Progenitor cell of endocrine pancreas (in vitro differentiated cells): ENCODE measurements at regions not wholly inside any gene's neighbourhood (a gene's known extent, or its start where the extent isn't known, plus 50 kb on each side); places are given as distances from the start of the nearest gene placed in this dataset.
"Not testable (repeated sequence)": the region's sequence is repeated elsewhere in the genome, so short reads cannot be mapped to it uniquely, and the experiment has no call there.

Experiments
- DNase-seq: peaks from one replicate; pipeline ENCODE4 v3.0.0; 2021; ENCODE audit warnings: low spot score; ENCODE audit not compliant: unreplicated experiment
- H3K27ac Mint-ChIP-seq: 2 replicates; pipeline ENCODE4 v1.8.0; 2021; ENCODE audit warnings: mild to moderate bottlenecking, moderate library complexity, mixed read lengths
- H3K27me3 Mint-ChIP-seq: 2 replicates; pipeline ENCODE4 v1.8.0; 2021; ENCODE audit warnings: mixed read lengths
- H3K36me3 Mint-ChIP-seq: 2 replicates; pipeline ENCODE4 v1.8.0; 2022; ENCODE audit warnings: mixed read lengths; ENCODE audit not compliant: insufficient read depth
- H3K4me1 Mint-ChIP-seq: 2 replicates; pipeline ENCODE4 v1.8.0; 2021; ENCODE audit warnings: low read depth, mixed read lengths
- H3K4me3 Mint-ChIP-seq: 2 replicates; pipeline ENCODE4 v1.8.0; 2021; ENCODE audit warnings: low read depth, mild to moderate bottlenecking, moderate library complexity, mixed read lengths
- H3K9me3 Mint-ChIP-seq: 2 replicates; pipeline ENCODE4 v1.8.0; 2021; ENCODE audit warnings: low read depth, mixed read lengths
- CTCF ChIP-seq: fragments of 200-600 bp; sonication (generic); IDR thresholded peaks from one replicate; pipeline ENCODE4 v1.5.0; 2021; ENCODE audit warnings: antibody characterized with exemption, mild to moderate bottlenecking; ENCODE audit not compliant: unreplicated experiment

GRCh38 chr13:43963726-43964125, 84.0 kb downstream of the LACC1 start:
- Mint-ChIP-seq H3K27ac (no peak overlapping the region), H3K4me3 (no peak overlapping the region), H3K9me3 (no peaks in the 10 kb centered on the region), H3K36me3 (no peaks in the 10 kb centered on the region), H3K4me1 (peaks cover 9% of the 10 kb centered on the region), H3K27me3 (no peaks in the 10 kb centered on the region)
- TF ChIP-seq CTCF = no peak
- no peak for DNase-seq

- Mint-ChIP-seq H3K27ac (no peak overlapping the region), H3K4me1 (peaks cover 9% of the 10 kb centered on the region), H3K9me3 (peaks cover 3% of the 10 kb centered on the region), H3K4me3 (no peak overlapping the region), H3K27me3 (no peaks in the 10 kb centered on the region), H3K36me3 (peaks cover 2% of the 10 kb centered on the region)
- TF ChIP-seq CTCF = no peak
- no peak for DNase-seq
Measured at GRCh38 chr13:43964698-43965458, 85.2 kb downstream of the LACC1 start.

DNA sequence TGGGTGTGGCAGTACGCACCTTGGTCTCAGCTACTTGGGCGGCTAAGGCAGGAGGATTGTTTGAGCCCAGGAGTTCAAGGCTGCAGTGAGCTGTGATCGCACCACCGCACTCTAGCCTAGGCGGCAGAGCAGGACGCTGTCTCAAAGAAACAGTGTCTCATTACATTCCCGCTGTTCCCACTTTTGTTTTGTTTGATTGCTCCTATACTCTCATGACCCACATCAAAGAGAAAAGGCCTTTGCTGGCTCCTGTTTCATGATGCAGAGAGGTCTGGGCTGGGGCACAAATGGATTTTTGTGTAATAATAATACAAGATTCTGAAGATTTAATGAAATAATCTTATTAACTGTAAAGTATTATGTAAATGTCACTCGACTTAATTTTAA, 85.7 kb downstream of the LACC1 start:
- Mint-ChIP-seq H3K27ac (no peak overlapping the region), H3K4me3 (no peak overlapping the region), H3K27me3 (no peaks in the 10 kb centered on the region), H3K36me3 (peaks cover 2% of the 10 kb centered on the region), H3K4me1 (peaks cover 9% of the 10 kb centered on the region), H3K9me3 (peaks cover 3% of the 10 kb centered on the region)
- TF ChIP-seq CTCF = no peak
- DNase-seq = no peak

DNA sequence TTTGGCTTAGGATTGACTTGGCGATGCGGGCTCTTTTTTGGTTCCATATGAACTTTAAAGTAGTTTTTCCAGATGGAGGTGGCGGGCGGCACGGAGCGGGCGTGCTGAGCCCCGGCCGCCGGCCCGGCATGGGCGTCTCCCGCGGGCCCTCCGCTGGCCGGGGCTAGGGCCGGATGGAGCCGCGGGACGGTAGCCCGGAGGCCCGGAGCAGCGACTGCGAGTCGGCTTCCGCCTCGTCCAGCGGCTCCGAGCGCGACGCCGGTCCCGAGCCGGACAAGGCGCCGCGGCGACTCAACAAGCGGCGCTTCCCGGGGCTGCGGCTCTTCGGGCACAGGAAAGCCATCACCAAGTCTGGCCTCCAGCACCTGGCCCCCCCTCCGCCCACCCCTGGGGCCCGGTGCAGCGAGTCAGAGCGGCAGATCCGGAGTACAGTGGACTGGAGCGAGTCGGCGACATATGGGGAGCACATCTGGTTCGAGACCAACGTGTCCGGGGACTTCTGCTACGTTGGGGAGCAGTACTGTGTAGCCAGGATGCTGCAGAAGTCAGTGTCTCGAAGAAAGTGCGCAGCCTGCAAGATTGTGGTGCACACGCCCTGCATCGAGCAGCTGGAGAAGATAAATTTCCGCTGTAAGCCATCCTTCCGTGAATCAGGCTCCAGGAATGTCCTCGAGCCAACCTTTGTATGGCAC, 88.7 kb downstream of the LACC1 start:
- H3K27ac Mint-ChIP-seq = not testable (repeated sequence)

DNA sequence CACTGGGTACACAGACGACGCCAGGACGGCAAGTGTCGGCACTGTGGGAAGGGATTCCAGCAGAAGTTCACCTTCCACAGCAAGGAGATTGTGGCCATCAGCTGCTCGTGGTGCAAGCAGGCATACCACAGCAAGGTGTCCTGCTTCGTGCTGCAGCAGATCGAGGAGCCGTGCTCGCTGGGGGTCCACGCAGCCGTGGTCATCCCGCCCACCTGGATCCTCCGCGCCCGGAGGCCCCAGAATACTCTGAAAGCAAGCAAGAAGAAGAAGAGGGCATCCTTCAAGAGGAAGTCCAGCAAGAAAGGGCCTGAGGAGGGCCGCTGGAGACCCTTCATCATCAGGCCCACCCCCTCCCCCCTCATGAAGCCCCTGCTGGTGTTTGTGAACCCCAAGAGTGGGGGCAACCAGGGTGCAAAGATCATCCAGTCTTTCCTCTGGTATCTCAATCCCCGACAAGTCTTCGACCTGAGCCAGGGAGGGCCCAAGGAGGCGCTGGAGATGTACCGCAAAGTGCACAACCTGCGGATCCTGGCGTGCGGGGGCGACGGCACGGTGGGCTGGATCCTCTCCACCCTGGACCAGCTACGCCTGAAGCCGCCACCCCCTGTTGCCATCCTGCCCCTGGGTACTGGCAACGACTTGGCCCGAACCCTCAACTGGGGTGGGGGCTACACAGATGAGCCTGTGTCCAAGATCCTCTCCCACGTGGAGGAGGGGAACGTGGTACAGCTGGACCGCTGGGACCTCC, 89.4 kb downstream of the LACC1 start:
- H3K4me1 Mint-ChIP-seq, H3K36me3 Mint-ChIP-seq, H3K4me3 Mint-ChIP-seq, DNase-seq, H3K27ac Mint-ChIP-seq, H3K27me3 Mint-ChIP-seq, H3K9me3 Mint-ChIP-seq: not testable (repeated sequence)

More for the DNA sequence above, 88.7 kb downstream of the LACC1 start:
- H3K4me3 Mint-ChIP-seq, H3K36me3 Mint-ChIP-seq, H3K27me3 Mint-ChIP-seq, H3K4me1 Mint-ChIP-seq, DNase-seq, H3K9me3 Mint-ChIP-seq: not testable (repeated sequence)

DNA sequence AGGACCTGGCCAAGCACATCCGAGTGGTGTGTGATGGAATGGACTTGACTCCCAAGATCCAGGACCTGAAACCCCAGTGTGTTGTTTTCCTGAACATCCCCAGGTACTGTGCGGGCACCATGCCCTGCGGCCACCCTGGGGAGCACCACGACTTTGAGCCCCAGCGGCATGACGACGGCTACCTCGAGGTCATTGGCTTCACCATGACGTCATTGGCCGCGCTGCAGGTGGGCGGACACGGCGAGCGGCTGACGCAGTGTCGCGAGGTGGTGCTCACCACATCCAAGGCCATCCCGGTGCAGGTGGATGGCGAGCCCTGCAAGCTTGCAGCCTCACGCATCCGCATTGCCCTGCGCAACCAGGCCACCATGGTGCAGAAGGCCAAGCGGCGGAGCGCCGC, 90.2 kb downstream of the LACC1 start:
- H3K27ac Mint-ChIP-seq, H3K4me3 Mint-ChIP-seq, H3K36me3 Mint-ChIP-seq, H3K4me1 Mint-ChIP-seq, H3K27me3 Mint-ChIP-seq, DNase-seq, H3K9me3 Mint-ChIP-seq: not testable (repeated sequence)

DNA sequence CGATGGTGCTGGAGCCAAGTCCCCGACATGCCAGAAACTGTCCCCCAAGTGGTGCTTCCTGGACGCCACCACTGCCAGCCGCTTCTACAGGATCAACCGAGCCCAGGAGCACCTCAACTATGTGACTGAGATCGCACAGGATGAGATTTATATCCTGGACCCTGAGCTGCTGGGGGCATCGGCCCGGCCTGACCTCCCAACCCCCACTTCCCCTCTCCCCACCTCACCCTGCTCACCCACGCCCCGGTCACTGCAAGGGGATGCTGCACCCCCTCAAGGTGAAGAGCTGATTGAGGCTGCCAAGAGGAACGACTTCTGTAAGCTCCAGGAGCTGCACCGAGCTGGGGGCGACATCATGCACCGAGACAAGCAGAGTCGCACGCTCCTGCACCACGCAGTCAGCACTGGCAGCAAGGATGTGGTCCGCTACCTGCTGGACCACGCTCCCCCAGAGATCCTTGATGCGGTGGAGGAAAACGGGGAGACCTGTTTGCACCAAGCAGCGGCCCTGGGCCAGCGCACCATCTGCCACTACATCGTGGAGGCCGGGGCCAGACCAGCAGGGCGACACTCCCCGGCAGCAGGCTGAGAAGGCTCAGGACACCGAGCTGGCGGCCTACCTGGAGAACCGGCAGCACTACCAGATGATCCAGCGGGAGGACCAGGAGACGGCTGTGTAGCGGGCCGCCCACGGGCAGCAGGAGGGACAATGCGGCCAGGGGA, 91.0 kb downstream of the LACC1 start:
- H3K4me3 Mint-ChIP-seq, H3K27ac Mint-ChIP-seq, H3K36me3 Mint-ChIP-seq, DNase-seq, H3K4me1 Mint-ChIP-seq, H3K9me3 Mint-ChIP-seq, H3K27me3 Mint-ChIP-seq: not testable (repeated sequence)

DNA sequence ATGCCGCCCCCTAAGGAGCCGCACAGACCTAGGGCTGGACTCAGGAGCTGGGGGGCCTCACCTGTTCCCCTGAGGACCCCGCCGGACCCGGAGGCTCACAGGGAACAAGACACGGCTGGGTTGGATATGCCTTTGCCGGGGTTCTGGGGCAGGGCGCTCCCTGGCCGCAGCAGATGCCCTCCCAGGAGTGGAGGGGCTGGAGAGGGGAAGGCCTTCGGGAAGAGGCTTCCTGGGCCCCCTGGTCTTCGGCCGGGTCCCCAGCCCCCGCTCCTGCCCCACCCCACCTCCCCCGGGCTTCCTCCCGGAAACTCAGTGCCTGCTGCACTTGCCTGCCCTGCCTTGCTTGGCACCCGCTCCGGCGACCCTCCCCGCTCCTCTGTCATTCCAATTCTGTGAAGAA, 91.6 kb downstream of the LACC1 start:
- H3K36me3 Mint-ChIP-seq, H3K4me1 Mint-ChIP-seq, DNase-seq, H3K4me3 Mint-ChIP-seq, H3K27ac Mint-ChIP-seq, H3K27me3 Mint-ChIP-seq, H3K9me3 Mint-ChIP-seq: not testable (repeated sequence)
